ENCODE measurements at regions not wholly inside any gene's neighbourhood (a gene's known extent, or its start where the extent isn't known, plus 50 kb on each side); places are given as distances from the start of the nearest gene placed in this dataset.

DNA sequence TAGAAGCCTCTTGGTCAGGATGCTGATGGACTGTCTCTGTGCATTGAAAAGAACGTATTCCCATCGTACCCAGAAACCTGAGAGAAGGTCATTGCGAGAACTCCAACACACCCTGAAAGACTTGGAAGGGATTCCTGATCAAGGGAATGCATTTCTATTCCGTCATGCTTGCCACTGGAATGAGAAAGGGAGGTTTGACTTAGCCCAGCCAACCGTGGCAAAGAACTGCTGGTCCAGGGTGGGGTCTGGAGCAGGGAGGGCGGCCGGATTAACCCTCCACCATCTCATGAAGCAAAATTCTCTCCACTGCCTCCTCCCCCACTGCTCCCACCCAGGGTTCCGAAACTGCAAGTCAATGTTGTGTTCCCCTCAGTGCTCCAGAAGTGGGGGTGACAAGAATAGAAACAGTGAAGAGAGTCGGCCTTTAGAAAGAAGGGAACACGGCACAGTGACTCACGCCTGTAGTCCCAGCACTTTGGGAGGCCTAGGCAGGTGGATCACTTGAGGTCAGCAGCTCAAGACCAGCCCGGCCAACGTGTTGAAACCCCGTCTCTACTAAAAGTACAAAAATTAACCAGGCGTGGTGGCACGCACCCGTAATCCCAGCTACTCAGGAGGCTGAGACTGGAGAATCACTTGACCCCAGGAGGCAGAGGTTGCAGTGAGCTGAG, 137.5 kb upstream of the MGMT start:
- ATAC-seq (no peak), DNase-seq (no peak)
- Histone ChIP-seq H3K36me3 (ENCODE audit: insufficient read depth in 1 of 2, low read depth in 1 of 2) (no peaks in the 10 kb centered on the region), H3K27me3 (ENCODE audit: insufficient read depth in 3 of 3, low read length in 2 of 3) (peaks cover 0 to 6% (median 0%) of the 10 kb centered on the region in 3 donors), H3K27ac (no peak overlapping the region), H3K4me3 (no peak overlapping the region), H3K4me1 (no peaks in the 10 kb centered on the region), H3K9me3 (no peaks in the 10 kb centered on the region)
- intact Hi-C loops (cut with DNase I): loop anchor here in 1 of 2 donors (5.0 kb wide), 1 partner anchor 297 kb away; no protein-coding TSS in a partner anchor
- WGBS, 3 donors: 70 to 80% (median 75%) methylated on average over 17 of the region's 17 CpGs
- TF ChIP-seq, protein P1, sequence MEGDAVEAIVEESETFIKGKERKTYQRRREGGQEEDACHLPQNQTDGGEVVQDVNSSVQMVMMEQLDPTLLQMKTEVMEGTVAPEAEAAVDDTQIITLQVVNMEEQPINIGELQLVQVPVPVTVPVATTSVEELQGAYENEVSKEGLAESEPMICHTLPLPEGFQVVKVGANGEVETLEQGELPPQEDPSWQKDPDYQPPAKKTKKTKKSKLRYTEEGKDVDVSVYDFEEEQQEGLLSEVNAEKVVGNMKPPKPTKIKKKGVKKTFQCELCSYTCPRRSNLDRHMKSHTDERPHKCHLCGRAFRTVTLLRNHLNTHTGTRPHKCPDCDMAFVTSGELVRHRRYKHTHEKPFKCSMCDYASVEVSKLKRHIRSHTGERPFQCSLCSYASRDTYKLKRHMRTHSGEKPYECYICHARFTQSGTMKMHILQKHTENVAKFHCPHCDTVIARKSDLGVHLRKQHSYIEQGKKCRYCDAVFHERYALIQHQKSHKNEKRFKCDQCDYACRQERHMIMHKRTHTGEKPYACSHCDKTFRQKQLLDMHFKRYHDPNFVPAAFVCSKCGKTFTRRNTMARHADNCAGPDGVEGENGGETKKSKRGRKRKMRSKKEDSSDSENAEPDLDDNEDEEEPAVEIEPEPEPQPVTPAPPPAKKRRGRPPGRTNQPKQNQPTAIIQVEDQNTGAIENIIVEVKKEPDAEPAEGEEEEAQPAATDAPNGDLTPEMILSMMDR (IDR thresholded peaks at IDR 0.05): no peak

DNA sequence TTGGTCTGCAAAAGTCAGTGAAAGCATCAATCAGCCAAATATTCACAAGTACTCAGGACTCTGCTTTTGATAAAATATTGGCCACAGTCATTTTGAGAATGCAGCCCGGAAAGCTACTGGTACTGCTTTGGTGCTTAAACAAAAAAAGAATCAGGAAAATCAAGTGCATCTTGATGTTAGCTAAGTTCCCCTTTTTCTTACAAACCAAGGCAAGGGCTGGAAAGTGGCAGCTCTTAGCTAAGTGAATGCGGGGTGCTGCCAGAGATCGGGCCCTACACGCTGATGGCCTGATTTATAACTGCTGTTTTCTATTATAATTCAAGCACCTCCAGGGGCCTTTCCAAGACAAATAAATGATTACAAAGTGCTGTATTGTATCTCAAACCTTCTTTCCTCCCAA, 136.8 kb upstream of the MGMT start:
- DNase-seq (no peak), ATAC-seq (no peak)
- no peaks in the 10 kb centered on the region for H3K36me3 ChIP-seq (ENCODE audit: insufficient read depth in 1 of 2, low read depth in 1 of 2)
- TF ChIP-seq, protein P1 (IDR thresholded peaks at IDR 0.05): no peak
- H3K27me3 ChIP-seq (ENCODE audit: insufficient read depth in 3 of 3, low read length in 2 of 3): peaks cover 0 to 6% (median 0%) of the 10 kb centered on the region in 3 donors
- WGBS, 3 donors: 88 to 93% (median 92%) methylated on average over 4 of the region's 4 CpGs
- H3K4me1 ChIP-seq: no peaks in the 10 kb centered on the region
- intact Hi-C loops (cut with DNase I): loop anchor here in 1 of 2 donors (5.0 kb wide), 1 partner anchor 298 kb away; no protein-coding TSS in a partner anchor
- H3K9me3 ChIP-seq: no peaks in the 10 kb centered on the region
- no peak overlapping the region for H3K27ac ChIP-seq
- H3K4me3 ChIP-seq: no peak overlapping the region

GRCh38 chr10:129331207-129331838, 135.7 kb upstream of the MGMT start:
- Histone ChIP-seq H3K4me3 (no peak overlapping the region), H3K9me3 (no peaks in the 10 kb centered on the region), H3K27me3 (ENCODE audit: insufficient read depth in 3 of 3, low read length in 2 of 3) (peaks cover 0 to 6% (median 0%) of the 10 kb centered on the region in 3 donors), H3K4me1 (no peaks in the 10 kb centered on the region), H3K27ac (no peak overlapping the region), H3K36me3 (ENCODE audit: insufficient read depth in 1 of 2, low read depth in 1 of 2) (no peaks in the 10 kb centered on the region)
- no peak for ATAC-seq
- WGBS, 3 donors: 87 to 91% (median 90%) methylated on average over 12 of the region's 12 CpGs
- intact Hi-C loops (cut with DNase I): loop anchor here in 1 of 2 donors (5.0 kb wide), 1 partner anchor 299 kb away; no protein-coding TSS in a partner anchor
- DNase-seq: no peak
- TF ChIP-seq, protein P1 (IDR thresholded peaks at IDR 0.05): no peak

- WGBS, 3 donors: 90 to 95% (median 91%) methylated on average over 13 of the region's 13 CpGs
These were observed 135.2 kb upstream of the MGMT start for GRCh38 chr10:129331839-129332220.

More at GRCh38 chr10:129331839-129332220, 135.2 kb upstream of the MGMT start:
- H3K9me3 ChIP-seq: no peaks in the 10 kb centered on the region
- no peaks in the 10 kb centered on the region for H3K4me1 ChIP-seq
- no peak for ATAC-seq
- no peak overlapping the region for H3K4me3 ChIP-seq
- H3K27me3 ChIP-seq (ENCODE audit: insufficient read depth in 3 of 3, low read length in 2 of 3): peaks cover 0 to 6% (median 0%) of the 10 kb centered on the region in 3 donors
- intact Hi-C loops (cut with DNase I): loop anchor here in 1 of 2 donors (5.0 kb wide), 1 partner anchor 300 kb away; no protein-coding TSS in a partner anchor
- no peak for DNase-seq
- TF ChIP-seq, protein P1 (IDR thresholded peaks at IDR 0.05): no peak
- no peaks in the 10 kb centered on the region for H3K36me3 ChIP-seq (ENCODE audit: insufficient read depth in 1 of 2, low read depth in 1 of 2)
- H3K27ac ChIP-seq: no peak overlapping the region
